SK-N-SH (cell line): ENCODE measurements at regions not wholly inside any gene's neighbourhood (a gene's known extent, or its start where the extent isn't known, plus 50 kb on each side); places are given as distances from the start of the nearest gene placed in this dataset.

ENCODE experiments used
- ELF1 ChIP-seq: IDR thresholded peaks from 2 replicates; pipeline ENCODE4 v1.4.0; 2012
- GABPA ChIP-seq: IDR thresholded peaks from 2 replicates; pipeline ENCODE4 v1.4.0; 2012; ENCODE audit warnings: low read depth, mild to moderate bottlenecking
- MEF2A ChIP-seq: IDR thresholded peaks from 2 replicates; pipeline ENCODE4 v1.4.0; 2012; ENCODE audit warnings: low read depth, borderline replicate concordance
- MXI1 ChIP-seq: IDR thresholded peaks from 2 replicates; pipeline ENCODE4 v1.6.1; 2012; ENCODE audit warnings: mild to moderate bottlenecking, low read depth, low read length, improper control_type of control experiment
- NFIC ChIP-seq: IDR thresholded peaks from 2 replicates; pipeline ENCODE4 v1.4.0; 2012; ENCODE audit warnings: borderline replicate concordance
- POLR2AphosphoS5 ChIP-seq: IDR thresholded peaks from 2 replicates; pipeline ENCODE4 v1.6.1; 2012; ENCODE audit warnings: low read depth, low read length
- RAD21 ChIP-seq: IDR thresholded peaks from 2 replicates; pipeline ENCODE4 v1.6.1; 2012; ENCODE audit warnings: mild to moderate bottlenecking, low read length
- SIN3A ChIP-seq: IDR thresholded peaks from 2 replicates; pipeline ENCODE4 v1.6.1; 2012; ENCODE audit warnings: low read depth, mild to moderate bottlenecking, low read length, moderate library complexity, borderline replicate concordance
- TAF1 ChIP-seq: IDR thresholded peaks from 2 replicates; pipeline ENCODE4 v1.6.1; 2012; ENCODE audit warnings: low read depth, mild to moderate bottlenecking, low read length, moderate library complexity, borderline replicate concordance
- TF ChIP-seq, protein P1 (sequence below): fragments of 200-600 bp; sonication (generic); IDR thresholded peaks from 2 replicates; pipeline ENCODE4 v1.6.1; 2017; ENCODE audit warnings: antibody characterized with exemption, mild to moderate bottlenecking, moderate library complexity

- peak; percentile 60 for TF ChIP-seq RAD21
- TF ChIP-seq SIN3A: no peak
- TF ChIP-seq, protein P1, sequence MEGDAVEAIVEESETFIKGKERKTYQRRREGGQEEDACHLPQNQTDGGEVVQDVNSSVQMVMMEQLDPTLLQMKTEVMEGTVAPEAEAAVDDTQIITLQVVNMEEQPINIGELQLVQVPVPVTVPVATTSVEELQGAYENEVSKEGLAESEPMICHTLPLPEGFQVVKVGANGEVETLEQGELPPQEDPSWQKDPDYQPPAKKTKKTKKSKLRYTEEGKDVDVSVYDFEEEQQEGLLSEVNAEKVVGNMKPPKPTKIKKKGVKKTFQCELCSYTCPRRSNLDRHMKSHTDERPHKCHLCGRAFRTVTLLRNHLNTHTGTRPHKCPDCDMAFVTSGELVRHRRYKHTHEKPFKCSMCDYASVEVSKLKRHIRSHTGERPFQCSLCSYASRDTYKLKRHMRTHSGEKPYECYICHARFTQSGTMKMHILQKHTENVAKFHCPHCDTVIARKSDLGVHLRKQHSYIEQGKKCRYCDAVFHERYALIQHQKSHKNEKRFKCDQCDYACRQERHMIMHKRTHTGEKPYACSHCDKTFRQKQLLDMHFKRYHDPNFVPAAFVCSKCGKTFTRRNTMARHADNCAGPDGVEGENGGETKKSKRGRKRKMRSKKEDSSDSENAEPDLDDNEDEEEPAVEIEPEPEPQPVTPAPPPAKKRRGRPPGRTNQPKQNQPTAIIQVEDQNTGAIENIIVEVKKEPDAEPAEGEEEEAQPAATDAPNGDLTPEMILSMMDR: peak; percentile 46
- no peak for TF ChIP-seq NFIC
- TF ChIP-seq GABPA: no peak
- no peak for TF ChIP-seq POLR2AphosphoS5
- TF ChIP-seq TAF1: no peak
- TF ChIP-seq ELF1: no peak
- no peak for TF ChIP-seq MXI1
- TF ChIP-seq MEF2A: no peak
Observed at GRCh38 chr1:29655945-29656850, 419.9 kb downstream of the PTPRU start.
